Astrocyte (in vitro differentiated cells and primary cell): ENCODE measurements at regions not wholly inside any gene's neighbourhood (a gene's known extent, or its start where the extent isn't known, plus 50 kb on each side); places are given as distances from the start of the nearest gene placed in this dataset.

Experiments used
- DNase-seq: peaks from one replicate; pipeline ENCODE4 v3.0.0-alpha.2; 2010; ENCODE audit warnings: low read depth
- FAIRE-seq: peaks from 2 replicates; lab custom pipeline; 2011; peaks lifted over from hg19 to GRCh38; lab: Jason Lieb, UNC
- H2AFZ ChIP-seq: 2 replicates; pipeline ENCODE4 v1.6.0; 2012; ENCODE audit warnings: low read depth, low read length, inconsistent platforms
- H3K27ac ChIP-seq: 2 replicates; pipeline ENCODE4 v1.5.1; 2011; ENCODE audit warnings: low read depth, low read length, inconsistent platforms
- H3K27me3 ChIP-seq: 2 replicates; pipeline ENCODE4 v1.6.0; 2011; ENCODE audit warnings: low read length, inconsistent platforms; ENCODE audit not compliant: insufficient read depth
- H3K36me3 ChIP-seq: 2 replicates; pipeline ENCODE4 v1.5.1; 2011; ENCODE audit warnings: low read length, inconsistent platforms; ENCODE audit not compliant: insufficient read depth
- H3K4me1 ChIP-seq: 2 replicates; pipeline ENCODE4 v1.5.1; 2011; ENCODE audit warnings: low read length, inconsistent platforms; ENCODE audit not compliant: insufficient read depth
- H3K4me2 ChIP-seq: 2 replicates; pipeline ENCODE4 v1.6.0; 2012; ENCODE audit warnings: low read length, inconsistent platforms
- H3K4me3 ChIP-seq: 2 replicates; pipeline ENCODE4 v1.5.1; 2011; ENCODE audit warnings: low read depth, mild to moderate bottlenecking, low read length, inconsistent platforms; ENCODE audit not compliant: insufficient read depth
- H3K79me2 ChIP-seq: 2 replicates; pipeline ENCODE4 v1.6.0; 2012; ENCODE audit warnings: mild to moderate bottlenecking, low read length, inconsistent platforms; ENCODE audit not compliant: insufficient read depth
- H3K9ac ChIP-seq: 2 replicates; pipeline ENCODE4 v1.6.0; 2012; ENCODE audit warnings: mild to moderate bottlenecking, low read length, inconsistent platforms
- H3K9me3 ChIP-seq: 2 replicates; pipeline ENCODE4 v1.5.1; 2012; ENCODE audit warnings: low read depth, mild to moderate bottlenecking, low read length, inconsistent platforms; ENCODE audit not compliant: insufficient read depth
- H4K20me1 ChIP-seq: 2 replicates; pipeline ENCODE4 v1.6.0; 2012; ENCODE audit warnings: low read length, inconsistent platforms; ENCODE audit not compliant: insufficient read depth
- H3K27ac Mint-ChIP-seq: one replicate; pipeline ENCODE4 v1.8.0; 2021; ENCODE audit warnings: mild to moderate bottlenecking, mixed read lengths; ENCODE audit not compliant: unreplicated experiment
- H3K27me3 Mint-ChIP-seq: one replicate; pipeline ENCODE4 v1.8.0; 2021; ENCODE audit warnings: low read depth, mixed read lengths; ENCODE audit not compliant: unreplicated experiment
- H3K36me3 Mint-ChIP-seq: one replicate; pipeline ENCODE4 v1.8.0; 2021; ENCODE audit warnings: low read depth, mixed read lengths; ENCODE audit not compliant: unreplicated experiment
- H3K4me1 Mint-ChIP-seq: one replicate; pipeline ENCODE4 v1.8.0; 2021; ENCODE audit warnings: low read depth, mixed read lengths; ENCODE audit not compliant: unreplicated experiment
- H3K4me3 Mint-ChIP-seq: one replicate; pipeline ENCODE4 v1.8.0; 2021; ENCODE audit warnings: mild to moderate bottlenecking, moderate library complexity, mixed read lengths; ENCODE audit not compliant: unreplicated experiment
- H3K9me3 Mint-ChIP-seq: one replicate; pipeline ENCODE4 v1.8.0; 2021; ENCODE audit warnings: mild to moderate bottlenecking, mixed read lengths; ENCODE audit not compliant: unreplicated experiment
- CTCF ChIP-seq: IDR thresholded peaks from 2 replicates; pipeline ENCODE4 v1.5.1; 2011; ENCODE audit warnings: low read depth, mild to moderate bottlenecking, inconsistent platforms, low read length, moderate library complexity; ENCODE audit not compliant: insufficient read depth
- EZH2 ChIP-seq: IDR thresholded peaks from 2 replicates; pipeline ENCODE4 v1.6.1; 2012; ENCODE audit warnings: mild to moderate bottlenecking, low read length, inconsistent platforms; ENCODE audit not compliant: insufficient read depth

DNA sequence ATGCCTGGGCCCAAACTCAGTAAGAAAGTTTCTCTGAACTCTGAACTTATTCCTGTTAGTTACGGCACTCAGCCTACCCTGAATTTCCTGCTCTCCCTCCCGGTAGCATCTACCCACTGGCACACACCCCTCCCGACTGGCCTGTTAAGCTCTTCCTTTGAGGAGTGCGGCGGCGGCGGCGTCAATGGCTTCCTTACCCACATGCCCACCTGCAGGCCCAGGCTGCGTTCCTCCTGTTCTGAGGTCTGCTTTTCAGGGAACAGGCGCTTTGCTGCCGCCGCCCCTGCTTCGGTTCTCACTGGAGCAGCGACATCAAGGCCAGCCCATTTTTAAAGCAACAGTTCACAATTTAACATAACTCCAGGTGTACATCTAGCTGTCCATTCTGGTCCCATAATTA lies 432.4 kb downstream of the DCDC2C start:
- Histone ChIP-seq H3K4me3 (no peak overlapping the region), H3K4me1 (no peaks in the 10 kb centered on the region), H3K9ac (no peak overlapping the region), H3K27me3 (no peaks in the 10 kb centered on the region), H4K20me1 (no peaks in the 10 kb centered on the region), H3K9me3 (peaks cover 4% of the 10 kb centered on the region), H3K79me2 (no peaks in the 10 kb centered on the region), H3K36me3 (no peaks in the 10 kb centered on the region), H3K27ac (no peak overlapping the region), H3K4me2 (no peak overlapping the region), H2AFZ (no peak overlapping the region)
- no peak overlapping the region for H3K4me3 Mint-ChIP-seq
- H3K27ac Mint-ChIP-seq = no peak overlapping the region
- no peaks in the 10 kb centered on the region for H3K36me3 Mint-ChIP-seq
- TF ChIP-seq CTCF = no peak
- no peak for TF ChIP-seq EZH2
- H3K4me1 Mint-ChIP-seq = no peaks in the 10 kb centered on the region
- DNase-seq (no peak), FAIRE-seq (no peak)
- H3K9me3 Mint-ChIP-seq = peaks cover 2% of the 10 kb centered on the region
- H3K27me3 Mint-ChIP-seq = no peaks in the 10 kb centered on the region

DNA sequence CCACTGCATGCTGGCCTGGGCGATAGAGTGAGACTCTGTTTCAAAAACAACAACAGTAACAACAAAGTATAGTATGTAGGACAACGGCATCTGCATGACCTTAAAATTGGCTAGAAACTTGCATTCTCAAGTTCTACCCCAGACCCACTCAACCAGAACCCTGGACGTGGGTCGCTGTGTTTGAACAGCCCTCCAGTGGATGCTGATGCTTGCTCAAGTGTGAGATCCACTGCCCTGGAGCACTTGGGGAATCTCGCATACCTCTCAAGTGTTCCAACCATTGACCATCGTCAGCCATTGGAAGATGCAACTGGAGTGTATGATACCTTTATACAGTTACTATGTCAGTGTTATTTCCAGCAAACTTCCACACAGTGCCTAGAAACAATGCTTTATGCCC lies 435.9 kb downstream of the DCDC2C start:
- Histone ChIP-seq H3K4me2 (no peak overlapping the region), H3K27ac (no peak overlapping the region), H2AFZ (no peak overlapping the region), H3K4me3 (no peak overlapping the region), H3K27me3 (no peaks in the 10 kb centered on the region), H3K4me1 (no peaks in the 10 kb centered on the region), H3K9me3 (peaks cover 2% of the 10 kb centered on the region), H3K79me2 (no peaks in the 10 kb centered on the region), H3K36me3 (no peaks in the 10 kb centered on the region), H4K20me1 (no peaks in the 10 kb centered on the region), H3K9ac (no peak overlapping the region)
- no peak for DNase-seq
- no peak overlapping the region for H3K4me3 Mint-ChIP-seq
- no peak for TF ChIP-seq EZH2
- TF ChIP-seq CTCF = no peak
- H3K4me1 Mint-ChIP-seq = no peaks in the 10 kb centered on the region
- H3K9me3 Mint-ChIP-seq = peaks cover 3% of the 10 kb centered on the region
- no peak for FAIRE-seq
- H3K27me3 Mint-ChIP-seq = no peaks in the 10 kb centered on the region
- H3K27ac Mint-ChIP-seq = no peak overlapping the region
- no peaks in the 10 kb centered on the region for H3K36me3 Mint-ChIP-seq

GRCh38 chr2:4139731-4140130 lies 436.4 kb downstream of the DCDC2C start:
- Mint-ChIP-seq H3K4me3 (no peak overlapping the region), H3K9me3 (peaks cover 3% of the 10 kb centered on the region), H3K27ac (no peak overlapping the region), H3K27me3 (no peaks in the 10 kb centered on the region), H3K4me1 (no peaks in the 10 kb centered on the region), H3K36me3 (no peaks in the 10 kb centered on the region)
- TF ChIP-seq EZH2 (no peak), CTCF (no peak)
- FAIRE-seq = no peak
- Histone ChIP-seq H4K20me1 (no peaks in the 10 kb centered on the region), H3K27me3 (no peaks in the 10 kb centered on the region), H2AFZ (no peak overlapping the region), H3K4me2 (no peak overlapping the region), H3K9ac (no peak overlapping the region), H3K27ac (no peak overlapping the region), H3K36me3 (no peaks in the 10 kb centered on the region), H3K4me3 (no peak overlapping the region), H3K9me3 (peaks cover 2% of the 10 kb centered on the region), H3K4me1 (no peaks in the 10 kb centered on the region), H3K79me2 (no peaks in the 10 kb centered on the region)
- no peak for DNase-seq
